ENCODE measurements at regions not wholly inside any gene's neighbourhood (a gene's known extent, or its start where the extent isn't known, plus 50 kb on each side); places are given as distances from the start of the nearest gene placed in this dataset.

- H3F3A ChIP-seq (ENCODE audit: insufficient read depth, low read length, poor library complexity, severe bottlenecking), result no peaks in the 10 kb centered on the region
- H3K27ac ChIP-seq (ENCODE audit: low read length), result no peak overlapping the region
- H3K36me3 ChIP-seq (ENCODE audit: insufficient read depth, low read length), result no peaks in the 10 kb centered on the region
- no peaks in the 10 kb centered on the region for H3K9me2 ChIP-seq (ENCODE audit: insufficient read depth, low read length)
- H3K9ac ChIP-seq (ENCODE audit: low read length), result no peak overlapping the region
- no peaks in the 10 kb centered on the region for H4K20me1 ChIP-seq (ENCODE audit: insufficient read depth)
- H3K27me3 ChIP-seq (ENCODE audit: insufficient read depth, low read depth, low read length), result no peaks in the 10 kb centered on the region
- no peak overlapping the region for H3K4me2 ChIP-seq (ENCODE audit: low read length)
- H3K79me2 ChIP-seq (replicated peaks; ENCODE audit: insufficient read depth, low read length), result no peaks in the 10 kb centered on the region
- H3K4me3 ChIP-seq (ENCODE audit: low read length), result no peak overlapping the region
- no peaks in the 10 kb centered on the region for H3K9me3 ChIP-seq (ENCODE audit: low read length)
- no peak overlapping the region for H2AFZ ChIP-seq (ENCODE audit: low read depth, low read length)
- TF ChIP-seq MXI1 (conservative IDR thresholded peaks at IDR 0.05; ENCODE audit: poor library complexity, severe bottlenecking) (no peak), EZH2 (IDR thresholded peaks at IDR 0.05; ENCODE audit: borderline replicate concordance, insufficient read depth, low read length, poor library complexity, severe bottlenecking) (no peak), SMC3 (conservative IDR thresholded peaks at IDR 0.05; ENCODE audit: poor library complexity) (no peak), POLR2AphosphoS5 (IDR thresholded peaks at IDR 0.05) (no peak), REST (IDR thresholded peaks at IDR 0.05; ENCODE audit: borderline replicate concordance) (no peak), TAF1 (IDR thresholded peaks at IDR 0.05; ENCODE audit: low read depth) (no peak), EP300 (conservative IDR thresholded peaks at IDR 0.05; ENCODE audit: poor library complexity, severe bottlenecking) (no peak), RAD21 (conservative IDR thresholded peaks at IDR 0.05) (no peak)
- TF ChIP-seq, protein P1, sequence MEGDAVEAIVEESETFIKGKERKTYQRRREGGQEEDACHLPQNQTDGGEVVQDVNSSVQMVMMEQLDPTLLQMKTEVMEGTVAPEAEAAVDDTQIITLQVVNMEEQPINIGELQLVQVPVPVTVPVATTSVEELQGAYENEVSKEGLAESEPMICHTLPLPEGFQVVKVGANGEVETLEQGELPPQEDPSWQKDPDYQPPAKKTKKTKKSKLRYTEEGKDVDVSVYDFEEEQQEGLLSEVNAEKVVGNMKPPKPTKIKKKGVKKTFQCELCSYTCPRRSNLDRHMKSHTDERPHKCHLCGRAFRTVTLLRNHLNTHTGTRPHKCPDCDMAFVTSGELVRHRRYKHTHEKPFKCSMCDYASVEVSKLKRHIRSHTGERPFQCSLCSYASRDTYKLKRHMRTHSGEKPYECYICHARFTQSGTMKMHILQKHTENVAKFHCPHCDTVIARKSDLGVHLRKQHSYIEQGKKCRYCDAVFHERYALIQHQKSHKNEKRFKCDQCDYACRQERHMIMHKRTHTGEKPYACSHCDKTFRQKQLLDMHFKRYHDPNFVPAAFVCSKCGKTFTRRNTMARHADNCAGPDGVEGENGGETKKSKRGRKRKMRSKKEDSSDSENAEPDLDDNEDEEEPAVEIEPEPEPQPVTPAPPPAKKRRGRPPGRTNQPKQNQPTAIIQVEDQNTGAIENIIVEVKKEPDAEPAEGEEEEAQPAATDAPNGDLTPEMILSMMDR (IDR thresholded peaks at IDR 0.05; ENCODE audit: poor library complexity, severe bottlenecking), result no peak
Observed at GRCh38 chr16:85517154-85517553, 96.0 kb upstream of the GSE1 start.

DNA sequence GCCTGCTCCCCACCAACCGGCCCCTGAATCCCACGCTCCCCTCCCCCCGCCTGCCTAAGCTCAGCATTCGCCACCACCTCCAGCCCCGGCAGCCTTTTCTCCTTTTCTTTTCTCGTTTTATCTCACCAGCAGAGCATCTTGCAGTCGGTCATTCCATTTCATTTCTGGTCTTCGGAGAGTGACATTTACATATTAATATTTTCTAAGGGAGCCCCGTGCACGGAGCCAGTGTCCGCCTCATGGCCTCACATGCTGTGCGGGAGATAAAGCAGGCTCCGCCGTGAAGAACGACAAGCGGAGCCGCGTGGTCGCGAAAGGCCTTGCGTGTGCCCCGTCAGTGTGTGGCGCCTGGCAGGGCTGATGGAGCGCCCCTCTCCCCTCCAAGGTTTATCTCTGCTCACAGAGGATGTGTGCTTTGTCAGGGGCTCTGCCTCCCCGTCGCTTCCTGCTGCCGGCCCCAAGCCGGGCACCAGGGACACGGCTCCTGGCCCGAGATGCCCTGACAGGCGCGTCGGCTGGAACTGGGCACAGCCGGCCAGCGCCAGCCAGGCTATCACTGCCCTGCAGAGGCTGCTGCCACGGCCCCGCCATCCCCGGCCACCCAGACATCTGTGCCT, 95.5 kb upstream of the GSE1 start:
- H3K36me3 ChIP-seq (ENCODE audit: insufficient read depth, low read length), result no peaks in the 10 kb centered on the region
- H2AFZ ChIP-seq (ENCODE audit: low read depth, low read length), result no peak overlapping the region
- H3K27me3 ChIP-seq (ENCODE audit: insufficient read depth, low read depth, low read length), result no peaks in the 10 kb centered on the region
- no peak overlapping the region for H3K27ac ChIP-seq (ENCODE audit: low read length)
- H3K4me3 ChIP-seq (ENCODE audit: low read length), result no peak overlapping the region
- H3F3A ChIP-seq (ENCODE audit: insufficient read depth, low read length, poor library complexity, severe bottlenecking), result no peaks in the 10 kb centered on the region
- H4K20me1 ChIP-seq (ENCODE audit: insufficient read depth), result no peaks in the 10 kb centered on the region
- TF ChIP-seq TAF1 (IDR thresholded peaks at IDR 0.05; ENCODE audit: low read depth), result no peak
- TF ChIP-seq REST (IDR thresholded peaks at IDR 0.05; ENCODE audit: borderline replicate concordance), result no peak
- no peak for TF ChIP-seq MXI1 (conservative IDR thresholded peaks at IDR 0.05; ENCODE audit: poor library complexity, severe bottlenecking)
- TF ChIP-seq SMC3 (conservative IDR thresholded peaks at IDR 0.05; ENCODE audit: poor library complexity), result no peak
- TF ChIP-seq EP300 (conservative IDR thresholded peaks at IDR 0.05; ENCODE audit: poor library complexity, severe bottlenecking), result no peak
- no peak for TF ChIP-seq POLR2AphosphoS5 (IDR thresholded peaks at IDR 0.05)
- TF ChIP-seq EZH2 (IDR thresholded peaks at IDR 0.05; ENCODE audit: borderline replicate concordance, insufficient read depth, low read length, poor library complexity, severe bottlenecking), result no peak
- TF ChIP-seq, protein P1 (IDR thresholded peaks at IDR 0.05; ENCODE audit: poor library complexity, severe bottlenecking), result no peak
- no peak for TF ChIP-seq RAD21 (conservative IDR thresholded peaks at IDR 0.05)
- H3K9me2 ChIP-seq (ENCODE audit: insufficient read depth, low read length), result no peaks in the 10 kb centered on the region
- no peaks in the 10 kb centered on the region for H3K79me2 ChIP-seq (replicated peaks; ENCODE audit: insufficient read depth, low read length)
- no peak overlapping the region for H3K9ac ChIP-seq (ENCODE audit: low read length)
- H3K9me3 ChIP-seq (ENCODE audit: low read length), result no peaks in the 10 kb centered on the region
- no peak overlapping the region for H3K4me2 ChIP-seq (ENCODE audit: low read length)
